ENCODE measurements at regions not wholly inside any gene's neighbourhood (a gene's known extent, or its start where the extent isn't known, plus 50 kb on each side); places are given as distances from the start of the nearest gene placed in this dataset.

GRCh38 chrY:19220784-19221183 lies 447.2 kb upstream of the HSFY2 start:
- H3K27ac ChIP-seq (ENCODE audit: low read depth in 2 of 2, low read length in 2 of 2) = no peak overlapping the region
- no peak overlapping the region for H3K4me3 ChIP-seq (ENCODE audit: low read length in 3 of 3)
- DNase-seq (no peak), FAIRE-seq (no peak)
- no peaks in the 10 kb centered on the region for H3K36me3 ChIP-seq (ENCODE audit: control insufficient read depth in 2 of 3, insufficient read depth in 3 of 3, low read length in 3 of 3)
- H3K27me3 ChIP-seq (ENCODE audit: control insufficient read depth, insufficient read depth, low read length) = no peaks in the 10 kb centered on the region
- intact Hi-C loops (cut with DNase I) = no loop called here
- no peaks in the 10 kb centered on the region for H3K4me1 ChIP-seq (ENCODE audit: control insufficient read depth in 2 of 3, insufficient read depth in 2 of 3, low read depth in 1 of 3, low read length in 3 of 3)
- H3K9ac ChIP-seq (ENCODE audit: low read length in 3 of 3) = no peak overlapping the region
- TF ChIP-seq CTCF (IDR thresholded peaks at IDR 0.05; ENCODE audit: borderline replicate concordance, extremely low read depth, insufficient read depth) = no peak
- no peaks in the 10 kb centered on the region for H3K9me3 ChIP-seq (ENCODE audit: control insufficient read depth in 2 of 3, insufficient read depth in 1 of 3, low read length in 3 of 3)

- no peak for FAIRE-seq
- H3K4me3 ChIP-seq (ENCODE audit: low read length in 3 of 3) = no peak overlapping the region
Measured at GRCh38 chrY:19208915-19209314, 435.4 kb upstream of the HSFY2 start.

GRCh38 chrY:19207048-19207447 lies 433.5 kb upstream of the HSFY2 start:
- no peak for FAIRE-seq
- no peaks in the 10 kb centered on the region for H3K36me3 ChIP-seq (ENCODE audit: control insufficient read depth in 2 of 3, insufficient read depth in 3 of 3, low read length in 3 of 3)
- H3K27ac ChIP-seq (ENCODE audit: low read depth in 2 of 2, low read length in 2 of 2) = no peak overlapping the region
- H3K27me3 ChIP-seq (ENCODE audit: control insufficient read depth, insufficient read depth, low read length) = no peaks in the 10 kb centered on the region
- intact Hi-C loops (cut with DNase I) = no loop called here
- H3K4me3 ChIP-seq (ENCODE audit: low read length in 3 of 3) = no peak overlapping the region
- H3K9me3 ChIP-seq (ENCODE audit: control insufficient read depth in 2 of 3, insufficient read depth in 1 of 3, low read length in 3 of 3) = no peaks in the 10 kb centered on the region
- DNase-seq = no peak
- no peak overlapping the region for H3K9ac ChIP-seq (ENCODE audit: low read length in 3 of 3)
- no peak for TF ChIP-seq CTCF (IDR thresholded peaks at IDR 0.05; ENCODE audit: borderline replicate concordance, extremely low read depth, insufficient read depth)
- H3K4me1 ChIP-seq (ENCODE audit: control insufficient read depth in 2 of 3, insufficient read depth in 2 of 3, low read depth in 1 of 3, low read length in 3 of 3) = no peaks in the 10 kb centered on the region

More at GRCh38 chrY:19208915-19209314, 435.4 kb upstream of the HSFY2 start:
- no peak for DNase-seq
- intact Hi-C loops (cut with DNase I) = no loop called here
- Histone ChIP-seq H3K9ac (ENCODE audit: low read length in 3 of 3) (no peak overlapping the region), H3K9me3 (ENCODE audit: control insufficient read depth in 2 of 3, insufficient read depth in 1 of 3, low read length in 3 of 3) (no peaks in the 10 kb centered on the region), H3K36me3 (ENCODE audit: control insufficient read depth in 2 of 3, insufficient read depth in 3 of 3, low read length in 3 of 3) (no peaks in the 10 kb centered on the region), H3K4me1 (ENCODE audit: control insufficient read depth in 2 of 3, insufficient read depth in 2 of 3, low read depth in 1 of 3, low read length in 3 of 3) (no peaks in the 10 kb centered on the region), H3K27ac (ENCODE audit: low read depth in 2 of 2, low read length in 2 of 2) (no peak overlapping the region), H3K27me3 (ENCODE audit: control insufficient read depth, insufficient read depth, low read length) (no peaks in the 10 kb centered on the region)
- no peak for TF ChIP-seq CTCF (IDR thresholded peaks at IDR 0.05; ENCODE audit: borderline replicate concordance, extremely low read depth, insufficient read depth)

GRCh38 chrY:19180824-19181223 lies 407.3 kb upstream of the HSFY2 start:
- FAIRE-seq (no peak), DNase-seq (no peak)
- no peaks in the 10 kb centered on the region for H3K27me3 ChIP-seq (ENCODE audit: control insufficient read depth, insufficient read depth, low read length)
- TF ChIP-seq CTCF (IDR thresholded peaks at IDR 0.05; ENCODE audit: borderline replicate concordance, extremely low read depth, insufficient read depth) = no peak
- H3K27ac ChIP-seq (ENCODE audit: low read depth in 2 of 2, low read length in 2 of 2) = no peak overlapping the region
- H3K36me3 ChIP-seq (ENCODE audit: control insufficient read depth in 2 of 3, insufficient read depth in 3 of 3, low read length in 3 of 3) = no peaks in the 10 kb centered on the region
- H3K9ac ChIP-seq (ENCODE audit: low read length in 3 of 3) = no peak overlapping the region
- no peak overlapping the region for H3K4me3 ChIP-seq (ENCODE audit: low read length in 3 of 3)
- intact Hi-C loops (cut with DNase I) = no loop called here
- no peaks in the 10 kb centered on the region for H3K4me1 ChIP-seq (ENCODE audit: control insufficient read depth in 2 of 3, insufficient read depth in 2 of 3, low read depth in 1 of 3, low read length in 3 of 3)
- no peaks in the 10 kb centered on the region for H3K9me3 ChIP-seq (ENCODE audit: control insufficient read depth in 2 of 3, insufficient read depth in 1 of 3, low read length in 3 of 3)
